Skeletal muscle tissue (tissue), 3 donors: ENCODE measurements at regions not wholly inside any gene's neighbourhood (a gene's known extent, or its start where the extent isn't known, plus 50 kb on each side); places are given as distances from the start of the nearest gene placed in this dataset.

ENCODE experiments used
- H3K27ac ChIP-seq: one replicate; pipeline ENCODE4 v1.7.0; 2013; ENCODE audit warnings: mild to moderate bottlenecking, low read depth, low read length, inconsistent platforms
- H3K27me3 ChIP-seq, 3 donors: one replicate each; pipeline ENCODE4 v1.7.0; 2013; ENCODE audit warnings: low read length in 3 of 3; ENCODE audit not compliant: control insufficient read depth in 3 of 3, insufficient read depth in 3 of 3
- H3K36me3 ChIP-seq, 3 donors: one replicate each; pipeline ENCODE4 v1.7.0; 2013; ENCODE audit warnings: low read length in 3 of 3; ENCODE audit not compliant: control insufficient read depth in 3 of 3, insufficient read depth in 3 of 3
- H3K4me1 ChIP-seq, 3 donors: one replicate each; pipeline ENCODE4 v1.7.0; 2013; ENCODE audit warnings: low read length in 3 of 3, mild to moderate bottlenecking in 3 of 3; ENCODE audit not compliant: control insufficient read depth in 3 of 3, insufficient read depth in 3 of 3
- H3K4me3 ChIP-seq, 3 donors: one replicate each; pipeline ENCODE4 v1.7.0; 2013; ENCODE audit warnings: low read length in 3 of 3
- H3K9ac ChIP-seq, 3 donors: one replicate each; pipeline ENCODE4 v1.7.0; 2013; ENCODE audit warnings: low read length in 3 of 3, mild to moderate bottlenecking in 3 of 3, moderate library complexity in 2 of 3, low read depth in 1 of 3
- H3K9me3 ChIP-seq, 3 donors: one replicate each; pipeline ENCODE4 v1.7.0; 2013; ENCODE audit warnings: low read length in 3 of 3; ENCODE audit not compliant: control insufficient read depth in 3 of 3
- donor health status: Osteomylitis.

DNA sequence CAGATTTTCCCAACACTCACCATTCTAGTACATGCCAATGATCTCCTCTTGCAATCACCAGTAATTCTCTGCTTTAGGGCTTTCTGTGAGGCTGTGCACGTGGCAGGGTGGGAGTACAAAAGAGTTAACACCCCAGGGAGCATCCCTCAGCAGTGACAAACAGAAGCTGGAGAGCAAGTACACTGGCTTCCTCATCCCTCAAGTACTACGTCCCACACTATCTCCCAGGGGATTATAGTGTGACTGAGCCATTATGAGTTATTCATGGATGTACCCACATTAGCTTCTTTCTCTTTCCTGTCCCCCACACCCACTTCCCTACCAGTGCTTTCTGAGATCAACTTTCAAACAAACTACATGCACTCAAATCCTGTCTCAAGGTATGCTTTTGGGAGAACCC, 1216.5 kb upstream of the AUTS2 start:
- no peak overlapping the region for H3K27ac ChIP-seq
- H3K9me3 ChIP-seq, result no peaks in the 10 kb centered on the region
- H3K4me3 ChIP-seq, result no peak overlapping the region
- H3K36me3 ChIP-seq, result no peaks in the 10 kb centered on the region
- H3K27me3 ChIP-seq, result no peaks in the 10 kb centered on the region
- H3K9ac ChIP-seq, result no peak overlapping the region
- no peaks in the 10 kb centered on the region for H3K4me1 ChIP-seq

DNA sequence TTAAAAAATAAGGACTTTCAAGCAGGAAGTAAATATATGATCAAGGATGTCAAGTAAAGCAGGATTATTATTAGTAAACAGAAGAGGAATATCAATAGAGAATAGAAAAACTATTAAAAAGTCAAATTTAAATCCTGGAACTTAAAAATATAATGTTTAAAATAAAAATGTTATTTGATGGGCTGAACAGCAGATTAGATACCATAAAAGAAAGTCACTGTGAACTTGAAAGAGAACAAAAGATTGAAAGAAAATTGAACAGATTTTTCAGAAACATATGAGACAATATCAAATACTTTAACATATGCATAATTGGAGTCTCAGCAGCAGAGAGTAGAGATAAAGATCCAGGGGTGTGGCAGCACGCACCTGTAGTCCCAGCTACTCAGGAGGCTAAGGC, 1213.7 kb upstream of the AUTS2 start:
- Histone ChIP-seq H3K4me1 (no peaks in the 10 kb centered on the region), H3K27me3 (no peaks in the 10 kb centered on the region), H3K4me3 (no peak overlapping the region), H3K9ac (no peak overlapping the region), H3K27ac (no peak overlapping the region), H3K36me3 (no peaks in the 10 kb centered on the region), H3K9me3 (no peaks in the 10 kb centered on the region)

DNA sequence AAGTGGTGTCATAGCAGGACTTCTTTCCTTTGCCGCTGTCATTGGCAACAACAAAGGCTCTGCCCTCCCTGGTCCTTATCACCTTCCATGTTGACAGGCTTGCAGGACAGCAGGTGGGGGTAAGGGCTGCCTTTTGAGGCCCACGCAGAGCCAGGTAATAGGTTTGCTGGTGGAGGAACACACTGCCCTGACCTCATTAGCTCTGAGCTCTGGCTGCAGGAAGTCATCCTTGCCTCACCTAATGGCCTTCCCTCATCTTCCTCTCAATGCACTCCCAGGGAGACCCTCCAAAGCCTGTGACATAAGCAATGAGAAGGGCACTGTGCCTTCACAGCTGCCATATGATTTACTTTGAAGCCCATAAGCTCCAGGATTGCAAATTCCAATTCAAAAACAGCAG, 1205.2 kb upstream of the AUTS2 start:
- Histone ChIP-seq H3K27me3 (no peaks in the 10 kb centered on the region), H3K4me1 (no peaks in the 10 kb centered on the region), H3K36me3 (no peaks in the 10 kb centered on the region), H3K9me3 (no peaks in the 10 kb centered on the region), H3K27ac (no peak overlapping the region), H3K9ac (no peak overlapping the region), H3K4me3 (no peak overlapping the region)

DNA sequence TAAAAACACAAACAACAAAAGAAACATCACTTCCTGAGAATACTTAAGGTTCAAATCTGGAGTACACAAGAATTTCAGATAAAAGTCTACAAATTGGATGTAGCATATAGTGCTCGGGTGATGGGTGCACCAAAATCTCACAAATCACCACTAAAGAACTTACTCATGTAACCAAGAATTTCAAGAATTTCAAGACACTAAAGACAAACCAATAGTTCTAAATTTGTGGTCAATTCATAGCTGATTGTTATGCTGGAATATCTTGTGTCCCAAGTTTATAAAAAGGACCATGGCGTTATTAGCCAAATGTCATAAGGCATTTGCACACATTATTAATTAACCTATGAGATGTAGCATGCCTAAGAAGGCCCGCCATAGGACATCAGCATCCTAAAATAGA, 1204.1 kb upstream of the AUTS2 start:
- Histone ChIP-seq H3K9ac (no peak overlapping the region), H3K4me1 (no peaks in the 10 kb centered on the region), H3K27me3 (no peaks in the 10 kb centered on the region), H3K36me3 (no peaks in the 10 kb centered on the region), H3K9me3 (no peaks in the 10 kb centered on the region), H3K27ac (no peak overlapping the region), H3K4me3 (no peak overlapping the region)

DNA sequence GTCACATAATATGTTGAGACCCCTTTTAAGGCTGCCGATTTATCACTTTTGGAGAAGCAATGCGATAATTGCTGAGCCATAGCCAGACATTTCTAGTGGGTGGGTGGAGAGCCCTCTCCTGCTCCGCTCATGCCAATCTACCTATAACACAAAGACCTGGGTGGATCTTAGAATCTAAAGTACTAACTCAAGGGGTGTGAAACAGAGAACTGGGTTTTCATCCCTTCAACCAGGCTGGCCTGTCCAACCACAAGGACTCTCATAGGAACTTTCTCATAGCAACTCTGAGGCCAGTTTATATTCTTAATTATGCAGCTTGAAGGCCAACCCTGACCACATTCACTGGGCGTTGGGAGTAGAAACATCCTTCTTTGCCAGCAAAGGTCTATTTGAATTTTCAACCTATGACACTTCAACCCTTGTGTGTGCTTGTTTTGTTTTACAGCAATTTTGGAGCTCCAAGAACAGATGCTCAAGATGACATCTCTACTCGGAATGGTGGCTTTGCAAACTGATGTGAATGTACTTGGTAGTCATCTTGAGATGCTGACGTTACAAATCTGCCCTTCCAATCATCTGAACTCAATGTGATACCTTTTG, 1198.2 kb upstream of the AUTS2 start:
- no peak overlapping the region for H3K4me3 ChIP-seq
- H3K27ac ChIP-seq, result no peak overlapping the region
- no peaks in the 10 kb centered on the region for H3K4me1 ChIP-seq
- no peaks in the 10 kb centered on the region for H3K36me3 ChIP-seq
- no peak overlapping the region for H3K9ac ChIP-seq
- H3K9me3 ChIP-seq, result no peaks in the 10 kb centered on the region
- no peaks in the 10 kb centered on the region for H3K27me3 ChIP-seq

DNA sequence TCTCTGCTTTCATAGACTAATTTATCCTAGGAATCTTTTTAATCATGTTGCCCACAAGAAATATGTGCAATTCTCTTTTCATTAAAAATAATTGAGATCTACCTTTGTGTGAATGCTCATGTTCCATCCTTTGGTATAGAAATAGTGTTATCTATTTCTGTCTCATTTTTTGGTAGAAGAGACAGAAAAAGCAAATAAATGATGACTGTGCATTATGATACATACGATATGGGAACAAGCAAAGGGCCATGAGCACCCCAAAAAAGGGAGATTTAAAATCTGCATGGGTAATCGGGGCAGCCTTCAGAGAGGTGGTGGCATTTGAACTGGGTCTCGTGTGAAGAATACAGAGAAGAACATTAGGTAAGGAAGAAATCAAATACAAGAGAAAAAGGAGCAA, 1197.5 kb upstream of the AUTS2 start:
- Histone ChIP-seq H3K36me3 (no peaks in the 10 kb centered on the region), H3K4me1 (no peaks in the 10 kb centered on the region), H3K27ac (no peak overlapping the region), H3K9ac (no peak overlapping the region), H3K9me3 (no peaks in the 10 kb centered on the region), H3K4me3 (no peak overlapping the region), H3K27me3 (no peaks in the 10 kb centered on the region)

DNA sequence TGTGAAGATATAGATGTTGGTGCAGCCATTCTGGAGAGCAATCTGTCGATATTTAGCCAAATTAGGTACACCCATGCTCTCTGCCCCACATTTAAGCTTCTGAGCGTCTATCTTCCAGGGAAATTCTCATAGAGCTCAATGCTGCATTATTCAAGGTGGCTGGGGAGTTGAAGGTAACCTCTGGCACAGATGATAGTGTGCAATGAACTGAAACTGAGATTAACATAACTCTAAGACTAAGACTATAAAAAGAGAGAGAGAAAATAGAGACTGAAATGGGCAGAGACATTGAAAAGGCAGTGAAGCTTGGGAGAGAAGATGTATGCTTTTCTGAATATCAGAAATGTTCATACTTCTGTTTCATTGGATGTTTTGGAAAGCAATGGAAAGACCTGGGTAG, 1197.0 kb upstream of the AUTS2 start:
- no peaks in the 10 kb centered on the region for H3K9me3 ChIP-seq
- H3K27me3 ChIP-seq, result no peaks in the 10 kb centered on the region
- H3K4me1 ChIP-seq, result no peaks in the 10 kb centered on the region
- H3K36me3 ChIP-seq, result no peaks in the 10 kb centered on the region
- no peak overlapping the region for H3K27ac ChIP-seq
- no peak overlapping the region for H3K9ac ChIP-seq
- no peak overlapping the region for H3K4me3 ChIP-seq

DNA sequence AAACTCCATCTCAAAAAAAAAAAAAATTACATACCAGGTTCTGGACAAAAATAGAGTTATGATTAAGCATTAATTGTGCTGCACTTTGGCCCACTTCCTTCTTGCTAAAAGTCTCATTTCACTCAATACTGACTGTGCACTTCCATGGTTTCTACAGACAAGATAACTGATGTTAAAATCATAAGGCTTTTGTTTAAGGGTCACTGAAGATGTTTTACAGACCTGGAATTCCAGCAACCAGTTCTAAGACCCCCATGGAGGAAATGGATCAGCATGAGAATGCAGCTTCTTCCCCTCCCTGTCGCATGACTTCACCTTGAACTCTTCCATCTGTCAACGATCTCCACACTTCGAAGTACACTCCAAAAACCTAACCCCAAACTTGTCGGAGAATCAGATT, 1191.8 kb upstream of the AUTS2 start:
- H3K36me3 ChIP-seq, result no peaks in the 10 kb centered on the region
- no peaks in the 10 kb centered on the region for H3K27me3 ChIP-seq
- H3K9me3 ChIP-seq, result no peaks in the 10 kb centered on the region
- no peak overlapping the region for H3K9ac ChIP-seq
- no peak overlapping the region for H3K27ac ChIP-seq
- no peaks in the 10 kb centered on the region for H3K4me1 ChIP-seq
- H3K4me3 ChIP-seq, result no peak overlapping the region

DNA sequence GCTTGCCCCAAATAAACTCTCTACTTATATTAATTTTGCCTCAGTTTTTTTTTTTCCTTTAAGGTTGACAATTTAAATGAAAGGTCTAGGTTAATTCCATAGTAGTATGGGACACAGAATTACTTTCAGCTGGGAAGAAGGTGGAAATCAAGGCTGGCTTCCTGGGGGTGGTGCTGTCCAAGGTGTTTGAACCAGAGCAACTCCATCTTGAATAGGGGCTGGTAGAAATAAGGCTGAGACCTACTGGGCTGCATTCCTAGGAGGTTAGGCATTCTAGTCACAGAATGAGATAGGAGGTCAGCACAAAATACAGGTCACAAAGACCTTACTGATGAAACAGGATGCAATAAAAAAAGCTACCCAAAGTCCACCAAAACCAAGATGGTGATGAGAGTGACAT, 1190.8 kb upstream of the AUTS2 start:
- H3K36me3 ChIP-seq, result no peaks in the 10 kb centered on the region

DNA sequence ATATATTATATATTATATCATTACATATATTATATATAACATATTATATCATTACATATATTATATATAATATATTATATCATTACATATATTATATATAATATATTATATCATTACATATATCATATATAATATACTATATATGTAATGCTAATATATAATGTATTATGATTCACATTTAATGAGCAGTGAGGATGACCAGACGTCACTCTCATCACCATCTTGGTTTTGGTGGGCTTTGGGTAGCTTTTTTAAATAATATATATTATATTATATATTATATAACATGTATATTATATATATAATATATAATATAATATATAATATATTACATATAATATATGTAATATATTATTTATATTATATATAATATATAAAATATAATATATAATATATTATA, 1189.4 kb upstream of the AUTS2 start:
- Histone ChIP-seq H3K36me3 (no peaks in the 10 kb centered on the region), H3K27me3 (no peaks in the 10 kb centered on the region), H3K27ac (no peak overlapping the region), H3K4me3 (no peak overlapping the region), H3K9ac (no peak overlapping the region), H3K4me1 (no peaks in the 10 kb centered on the region), H3K9me3 (no peaks in the 10 kb centered on the region)

More for the DNA sequence above, 1190.8 kb upstream of the AUTS2 start:
- H3K27ac ChIP-seq, result no peak overlapping the region
- no peak overlapping the region for H3K4me3 ChIP-seq
- H3K4me1 ChIP-seq, result no peaks in the 10 kb centered on the region
- no peaks in the 10 kb centered on the region for H3K9me3 ChIP-seq
- H3K9ac ChIP-seq, result no peak overlapping the region
- H3K27me3 ChIP-seq, result no peaks in the 10 kb centered on the region

DNA sequence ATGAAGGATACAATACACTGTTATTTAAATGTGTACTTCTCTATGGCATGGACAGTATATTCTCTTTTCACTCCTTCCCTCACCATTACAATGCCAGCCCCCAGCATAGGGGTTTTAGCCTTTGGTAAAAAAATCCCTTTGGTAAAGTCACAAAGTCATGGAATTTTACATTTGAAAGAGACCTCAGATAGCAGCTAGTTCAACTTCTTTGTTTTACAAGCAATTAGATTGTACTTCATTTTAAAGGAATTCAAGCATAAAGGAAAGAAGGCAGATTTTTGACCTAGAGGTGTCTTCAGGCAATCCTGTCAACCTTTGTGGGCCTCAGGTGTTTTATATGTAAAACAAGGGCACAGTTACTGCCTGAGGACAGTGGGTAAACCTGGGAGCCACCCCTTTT, 1188.4 kb upstream of the AUTS2 start:
- no peaks in the 10 kb centered on the region for H3K36me3 ChIP-seq
- H3K9me3 ChIP-seq, result no peaks in the 10 kb centered on the region
- no peak overlapping the region for H3K27ac ChIP-seq
- H3K4me3 ChIP-seq, result no peak overlapping the region
- H3K9ac ChIP-seq, result no peak overlapping the region
- no peaks in the 10 kb centered on the region for H3K27me3 ChIP-seq
- no peaks in the 10 kb centered on the region for H3K4me1 ChIP-seq
